Endothelial cell of umbilical vein (primary cell): ENCODE measurements at regions not wholly inside any gene's neighbourhood (a gene's known extent, or its start where the extent isn't known, plus 50 kb on each side); places are given as distances from the start of the nearest gene placed in this dataset.

ENCODE experiments used
- BruUV-seq: library from RNA; stranded (reverse); fragments of 400-500 nt; replicated peaks from 2 replicates; lab custom pipeline; 2021; lab: Mats Ljungman, UMichigan
- CTCF ChIA-PET: fragments of 300-600, 350-600 bp; sonication (Branson Sonifier 250); formaldehyde crosslinking; loops from one replicate; lab custom pipeline; 2021; ENCODE audit warnings: antibody characterized with exemption, inconsistent platforms; lab: Charles Lee
- POLR2A ChIA-PET: fragments of 300-600, 350-600 bp; sonication (Branson Sonifier 250); formaldehyde crosslinking; loops from one replicate; lab custom pipeline; 2021; ENCODE audit warnings: antibody characterized with exemption, inconsistent platforms; lab: Charles Lee
- DNase-seq: peaks from one replicate; pipeline ENCODE4 v3.0.0-alpha.2; 2011; ENCODE audit warnings: low read depth, low spot score
- FAIRE-seq: peaks from 2 replicates; lab custom pipeline; 2011; peaks lifted over from hg19 to GRCh38; lab: Jason Lieb, UNC
- H2AFZ ChIP-seq: 2 replicates; pipeline ENCODE4 v1.6.0; 2012; ENCODE audit warnings: low read depth, low read length, control low read depth, inconsistent platforms
- H3K27ac ChIP-seq: 2 replicates; pipeline ENCODE4 v1.5.1; 2011; ENCODE audit warnings: low read depth, mild to moderate bottlenecking, control low read depth, low read length, moderate library complexity; ENCODE audit not compliant: insufficient read depth
- H3K27me3 ChIP-seq, 2 experiments: 2 replicates each; pipeline versions ENCODE4 v1.6.0 to v1.6.1; 2011; ENCODE audit warnings: low read length in 2 of 2, mixed read lengths in 1 of 2; ENCODE audit not compliant: control insufficient read depth in 2 of 2, insufficient read depth in 2 of 2
- H3K36me3 ChIP-seq, 2 experiments: 2 replicates in 1 of 2; 3 replicates in 1 of 2; pipeline ENCODE4 v1.5.1; 2011; ENCODE audit warnings: low read length in 2 of 2, mild to moderate bottlenecking in 1 of 2, moderate library complexity in 1 of 2; ENCODE audit not compliant: control insufficient read depth in 2 of 2, insufficient read depth in 2 of 2; ENCODE audit errors: extremely low read depth in 1 of 2
- H3K4me1 ChIP-seq: 3 replicates; pipeline ENCODE4 v1.5.1; 2011; ENCODE audit warnings: mild to moderate bottlenecking, low read length; ENCODE audit not compliant: control insufficient read depth, insufficient read depth; ENCODE audit errors: extremely low read depth
- H3K4me2 ChIP-seq: 2 replicates; pipeline ENCODE4 v1.6.1; 2011; ENCODE audit warnings: low read length, control low read depth, mixed read lengths; ENCODE audit not compliant: insufficient read depth
- H3K4me3 ChIP-seq, 3 experiments: fragments of 200-600 bp in 1 of 3; sonication (generic), shearing (Covaris generic) in 1 of 3; replicated peaks in 1 of 3; 2 replicates each; pipeline ENCODE4 v1.5.1; 2011 to 2016; ENCODE audit warnings: control low read depth in 3 of 3, low read length in 3 of 3, mild to moderate bottlenecking in 2 of 3, inconsistent platforms in 1 of 3, low read depth in 1 of 3, moderate library complexity in 1 of 3; ENCODE audit not compliant: insufficient read depth in 1 of 3
- H3K79me2 ChIP-seq: 2 replicates; pipeline ENCODE4 v1.6.0; 2012; ENCODE audit warnings: low read length, inconsistent platforms; ENCODE audit not compliant: control insufficient read depth, insufficient read depth
- H3K9ac ChIP-seq: replicated peaks from 2 replicates; pipeline ENCODE3; 2011; ENCODE audit warnings: low read length, control low read depth; ENCODE audit not compliant: insufficient read depth; ENCODE audit errors: extremely low read depth
- H3K9me1 ChIP-seq: replicated peaks from 3 replicates; pipeline ENCODE4 v1.6.0; 2011; ENCODE audit warnings: mild to moderate bottlenecking, low read length; ENCODE audit not compliant: control insufficient read depth, insufficient read depth; ENCODE audit errors: extremely low read depth
- H3K9me3 ChIP-seq: replicated peaks from 2 replicates; pipeline ENCODE4 v1.5.1; 2012; ENCODE audit warnings: low read length, inconsistent platforms; ENCODE audit not compliant: control insufficient read depth, insufficient read depth
- H4K20me1 ChIP-seq: replicated peaks from 2 replicates; pipeline ENCODE3; 2011; ENCODE audit warnings: mild to moderate bottlenecking, low read length; ENCODE audit not compliant: control insufficient read depth, insufficient read depth; ENCODE audit errors: extremely low read depth
- EZH2 ChIP-seq: IDR thresholded peaks from 2 replicates; pipeline ENCODE4 v1.6.1; 2012; ENCODE audit warnings: borderline replicate concordance, low read depth, mild to moderate bottlenecking, moderate library complexity, low read length, inconsistent platforms; ENCODE audit not compliant: severe bottlenecking
- GATA2 ChIP-seq: IDR thresholded peaks from 2 replicates; pipeline ENCODE4 v1.7.0; 2011; ENCODE audit warnings: low read depth, mild to moderate bottlenecking, moderate library complexity, mixed read lengths, low read length; ENCODE audit not compliant: insufficient read length, insufficient read depth
- JUN ChIP-seq: IDR thresholded peaks from 2 replicates; pipeline ENCODE4 v1.6.1; 2011; ENCODE audit warnings: borderline replicate concordance, low read depth; ENCODE audit not compliant: insufficient read length, insufficient read depth
- MYC ChIP-seq: IDR thresholded peaks from one replicate; pipeline ENCODE4 v1.6.1; 2011; ENCODE audit warnings: mild to moderate bottlenecking, low read depth, low read length
- POLR2A ChIP-seq: IDR thresholded peaks from 2 replicates; pipeline ENCODE4 v1.6.1; 2012; ENCODE audit warnings: low read depth, mild to moderate bottlenecking, control low read depth, low read length
- POLR2AphosphoS5 ChIP-seq: IDR thresholded peaks from 2 replicates; pipeline ENCODE4 v1.6.1; 2012; ENCODE audit warnings: low read depth, mild to moderate bottlenecking, control low read depth, low read length, moderate library complexity; ENCODE audit not compliant: insufficient read depth
- dilution Hi-C: fragments of 300-500 bp; cut with MboI; formaldehyde crosslinking; loops from one replicate; pipeline ENCODE4 v1.15.0; 2019; ENCODE audit warnings: low sequenced_read_pairs; ENCODE audit not compliant: extremely low pct_ligation_motif_present
- intact Hi-C: fragments of 100-400 bp; cut with micrococcal nuclease; formaldehyde crosslinking; loops from one replicate; pipeline ENCODE4 v1.10.0; 2022
- TF ChIP-seq, protein P1 (sequence below), 2 donors: IDR thresholded peaks; 1 replicate in 1 of 2; 2 replicates in 1 of 2; pipeline ENCODE4 v1.5.1; 2011; ENCODE audit warnings: low read length in 2 of 2, mild to moderate bottlenecking in 2 of 2, moderate library complexity in 2 of 2, control low read depth in 1 of 2, inconsistent platforms in 1 of 2, low read depth in 1 of 2; ENCODE audit not compliant: insufficient read depth in 1 of 2; ENCODE audit errors: extremely low read depth in 1 of 2
- TF ChIP-seq, protein P2 (sequence below): IDR thresholded peaks from 2 replicates; pipeline ENCODE4 v1.6.1; 2011; ENCODE audit not compliant: insufficient read depth, insufficient read length

DNA sequence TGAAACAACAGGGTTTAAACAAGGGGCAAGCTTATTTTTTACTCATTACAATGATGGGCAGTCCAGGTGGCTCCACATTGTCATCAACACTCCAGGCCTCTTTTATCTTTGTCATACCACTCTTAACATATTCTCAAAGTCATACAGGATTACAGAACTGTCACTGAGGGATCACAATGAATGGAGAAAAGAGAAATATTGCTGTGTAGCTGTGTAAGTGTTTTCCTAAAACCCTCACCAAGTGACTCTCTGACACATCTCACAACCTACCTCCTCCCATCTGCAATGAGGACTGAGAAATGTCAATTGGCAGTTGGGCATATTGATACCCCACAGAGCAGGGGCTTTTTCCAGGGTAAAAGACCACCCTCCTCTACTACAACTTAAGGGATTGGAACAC lies 562.1 kb downstream of the TBC1D4 start:
- no peaks in the 10 kb centered on the region for H3K79me2 ChIP-seq
- H3K4me1 ChIP-seq: no peaks in the 10 kb centered on the region
- H3K9me1 ChIP-seq: no peaks in the 10 kb centered on the region
- TF ChIP-seq GATA2: no peak
- TF ChIP-seq EZH2: no peak
- no peak for TF ChIP-seq POLR2A
- TF ChIP-seq MYC: no peak
- no peak for TF ChIP-seq JUN
- TF ChIP-seq, protein P1, sequence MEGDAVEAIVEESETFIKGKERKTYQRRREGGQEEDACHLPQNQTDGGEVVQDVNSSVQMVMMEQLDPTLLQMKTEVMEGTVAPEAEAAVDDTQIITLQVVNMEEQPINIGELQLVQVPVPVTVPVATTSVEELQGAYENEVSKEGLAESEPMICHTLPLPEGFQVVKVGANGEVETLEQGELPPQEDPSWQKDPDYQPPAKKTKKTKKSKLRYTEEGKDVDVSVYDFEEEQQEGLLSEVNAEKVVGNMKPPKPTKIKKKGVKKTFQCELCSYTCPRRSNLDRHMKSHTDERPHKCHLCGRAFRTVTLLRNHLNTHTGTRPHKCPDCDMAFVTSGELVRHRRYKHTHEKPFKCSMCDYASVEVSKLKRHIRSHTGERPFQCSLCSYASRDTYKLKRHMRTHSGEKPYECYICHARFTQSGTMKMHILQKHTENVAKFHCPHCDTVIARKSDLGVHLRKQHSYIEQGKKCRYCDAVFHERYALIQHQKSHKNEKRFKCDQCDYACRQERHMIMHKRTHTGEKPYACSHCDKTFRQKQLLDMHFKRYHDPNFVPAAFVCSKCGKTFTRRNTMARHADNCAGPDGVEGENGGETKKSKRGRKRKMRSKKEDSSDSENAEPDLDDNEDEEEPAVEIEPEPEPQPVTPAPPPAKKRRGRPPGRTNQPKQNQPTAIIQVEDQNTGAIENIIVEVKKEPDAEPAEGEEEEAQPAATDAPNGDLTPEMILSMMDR (IDR thresholded peaks at IDR 0.05; ENCODE audit: extremely low read depth in 1 of 2, insufficient read depth in 1 of 2, low read depth in 1 of 2, low read length in 2 of 2): no peak
- no peak for TF ChIP-seq POLR2AphosphoS5
- TF ChIP-seq, protein P2, sequence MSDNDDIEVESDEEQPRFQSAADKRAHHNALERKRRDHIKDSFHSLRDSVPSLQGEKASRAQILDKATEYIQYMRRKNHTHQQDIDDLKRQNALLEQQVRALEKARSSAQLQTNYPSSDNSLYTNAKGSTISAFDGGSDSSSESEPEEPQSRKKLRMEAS: no peak
- DNase-seq: no peak
- H3K27ac ChIP-seq: no peak overlapping the region
- dilution Hi-C loops (no loop called here), intact Hi-C loops (no loop called here)
- no peaks in the 10 kb centered on the region for H3K9me3 ChIP-seq
- H3K36me3 ChIP-seq: no peaks in the 10 kb centered on the region
- H3K4me2 ChIP-seq: no peak overlapping the region
- H3K27me3 ChIP-seq: no peaks in the 10 kb centered on the region
- H2AFZ ChIP-seq: no peak overlapping the region
- no TSS peak for BruUV-seq
- FAIRE-seq: no peak
- H3K9ac ChIP-seq: no peak overlapping the region
- CTCF ChIA-PET: interaction anchor here (1.2 to 1.3 kb wide), 2 partner anchors 9 to 12 kb away, joined by 3 to 4 read pairs; no protein-coding TSS in a partner anchor
- POLR2A ChIA-PET: no interaction called here
- H4K20me1 ChIP-seq: no peaks in the 10 kb centered on the region
- no peak overlapping the region for H3K4me3 ChIP-seq
